ENCODE measurements at regions not wholly inside any gene's neighbourhood (a gene's known extent, or its start where the extent isn't known, plus 50 kb on each side); places are given as distances from the start of the nearest gene placed in this dataset.

DNA sequence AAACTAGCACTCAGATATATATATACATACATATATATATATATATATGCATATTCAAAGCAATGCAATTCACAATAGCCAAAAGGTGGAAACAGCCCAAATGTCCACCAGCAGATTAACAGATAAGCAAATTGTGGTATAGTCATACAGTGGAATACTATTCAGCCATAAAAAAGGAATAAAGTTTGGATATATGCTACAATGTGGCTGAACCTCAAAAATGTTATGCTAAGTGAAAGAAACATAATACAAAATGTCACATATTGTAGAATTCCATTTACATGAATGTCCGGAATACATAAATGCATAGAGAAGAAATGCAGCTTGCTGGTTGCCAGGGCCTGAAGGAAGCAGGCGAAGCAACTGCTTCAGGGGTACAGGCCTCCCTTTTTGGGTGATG lies 143.4 kb downstream of the ATPSCKMT start:
- no CpG with 5 or more reads among the region's 2 CpGs for WGBS, 2 experiments (ENCODE audit: extremely low coverage in 2 of 2, insufficient read length in 1 of 2)
- no peak overlapping the region for H4K5ac ChIP-seq (ENCODE audit: low read depth, low read length)
- no peaks in the 10 kb centered on the region for H4K20me1 ChIP-seq (ENCODE audit: insufficient read depth, low read length)
- H2BK20ac ChIP-seq (ENCODE audit: low read depth, low read length) = no peak overlapping the region
- H2BK120ac ChIP-seq (ENCODE audit: low read depth, low read length) = no peak overlapping the region
- no peak overlapping the region for H4K8ac ChIP-seq (ENCODE audit: low read depth in 2 of 2, low read length in 2 of 2)
- H3K9me3 ChIP-seq (ENCODE audit: control insufficient read depth, insufficient read depth, low read length) = no peaks in the 10 kb centered on the region
- H3K79me1 ChIP-seq (ENCODE audit: low read depth in 1 of 2, low read length in 2 of 2) = no peaks in the 10 kb centered on the region
- H3K4me1 ChIP-seq (ENCODE audit: control insufficient read depth, insufficient read depth, low read length) = no peaks in the 10 kb centered on the region
- ChIA-PET POLR2A (ENCODE audit: unreplicated experiment) (no interaction called here), CTCF (interaction anchor here (0.6 kb wide), 1 partner anchor 9 kb away, joined by 4 read pairs; no protein-coding TSS in a partner anchor)
- H2BK5ac ChIP-seq (ENCODE audit: low read depth, low read length, poor library complexity, severe bottlenecking) = no peak overlapping the region
- H3K4me2 ChIP-seq (ENCODE audit: low read depth, low read length) = no peak overlapping the region
- in situ Hi-C loops (cut with MboI; ENCODE audit: low sequenced_read_pairs) = no loop called here
- H3K27me3 ChIP-seq (ENCODE audit: control insufficient read depth, insufficient read depth, low read length) = no peaks in the 10 kb centered on the region; the same call in 1 of the 2 replicates
- ATAC-seq (ENCODE audit: low read depth) = no peak
- H3K4ac ChIP-seq (ENCODE audit: low read depth, low read length) = no peak overlapping the region
- intact Hi-C loops (cut with micrococcal nuclease) = no loop called here
- H3K9ac ChIP-seq (ENCODE audit: low read depth, low read length) = no peak overlapping the region
- dilution Hi-C loops (cut with HindIII; ENCODE audit: low sequenced_read_pairs, unreplicated experiment) = no loop called here
- no peak overlapping the region for H3K18ac ChIP-seq (ENCODE audit: low read depth, low read length)
- TF ChIP-seq SMC3 (IDR thresholded peaks at IDR 0.05; ENCODE audit: low read depth, low read length) = no peak
- no peak for TF ChIP-seq MAFK (IDR thresholded peaks at IDR 0.05; ENCODE audit: low read depth, low read length)
- TF ChIP-seq MXI1 (IDR thresholded peaks at IDR 0.05; ENCODE audit: borderline replicate concordance, low read depth, low read length) = no peak
- no peak for TF ChIP-seq MAZ (IDR thresholded peaks at IDR 0.05; ENCODE audit: borderline replicate concordance, low read depth, low read length)
- no peak for TF ChIP-seq FOS (IDR thresholded peaks at IDR 0.05; ENCODE audit: low read depth, low read length)
- no peak for TF ChIP-seq RCOR1 (IDR thresholded peaks at IDR 0.05; ENCODE audit: insufficient replicate concordance, low read length)
- no peak for TF ChIP-seq RFX5 (IDR thresholded peaks at IDR 0.05; ENCODE audit: low read depth, low read length)
- no peak overlapping the region for H2AK9ac ChIP-seq (replicated peaks; ENCODE audit: low read depth, low read length, poor library complexity)
- no peak overlapping the region for H3K27ac ChIP-seq (ENCODE audit: insufficient read depth, low read length)
- no peaks in the 10 kb centered on the region for H3K9me1 ChIP-seq (ENCODE audit: insufficient read depth, low read length)
- H2AFZ ChIP-seq (replicated peaks; ENCODE audit: low read length, poor library complexity) = no peak overlapping the region
- H4K91ac ChIP-seq (ENCODE audit: insufficient read depth, low read depth, low read length) = no peak overlapping the region
- H3K56ac ChIP-seq (ENCODE audit: extremely low read depth, insufficient read depth, low read length) = no peak overlapping the region
- no peaks in the 10 kb centered on the region for H3K36me3 ChIP-seq (ENCODE audit: control insufficient read depth, insufficient read depth, low read length)
- H3K23ac ChIP-seq (ENCODE audit: low read depth, low read length) = no peak overlapping the region
- BruUV-seq (replicated peaks) = no TSS peak
- H2AK5ac ChIP-seq (ENCODE audit: low read depth, low read length) = no peak overlapping the region
- no peak overlapping the region for H2BK15ac ChIP-seq (ENCODE audit: low read depth, low read length)
- no peak overlapping the region for H3K14ac ChIP-seq (replicated peaks; ENCODE audit: low read depth, low read length)
- no peak for DNase-seq
- no peak overlapping the region for H3K4me3 ChIP-seq (ENCODE audit: insufficient read depth, low read depth, low read length)

Data from IMR-90 (cell line).